Muscle layer of duodenum (tissue), 2 donors: ENCODE measurements at regions not wholly inside any gene's neighbourhood (a gene's known extent, or its start where the extent isn't known, plus 50 kb on each side); places are given as distances from the start of the nearest gene placed in this dataset.
A peak's percentile ranks its signal among the peaks of the same experiment; 100 is the strongest.
"Not testable (repeated sequence)": the region's sequence is repeated elsewhere in the genome, so short reads cannot be mapped to it uniquely, and the experiment has no call there.

Source experiments
- H3K27ac ChIP-seq: one replicate; pipeline ENCODE4 v1.7.0; 2013; ENCODE audit warnings: mild to moderate bottlenecking, low read length
- H3K27me3 ChIP-seq: one replicate; pipeline ENCODE4 v1.7.0; 2013; ENCODE audit warnings: low read depth, mild to moderate bottlenecking, control low read depth, low read length
- H3K36me3 ChIP-seq, 2 donors: one replicate each; pipeline ENCODE4 v1.7.0; 2013; ENCODE audit warnings: low read length in 2 of 2, control low read depth in 1 of 2, mild to moderate bottlenecking in 1 of 2; ENCODE audit not compliant: insufficient read depth in 2 of 2, control insufficient read depth in 1 of 2
- H3K4me1 ChIP-seq, 2 donors: one replicate each; pipeline ENCODE4 v1.7.0; 2013; ENCODE audit warnings: low read length in 2 of 2, mild to moderate bottlenecking in 2 of 2, control low read depth in 1 of 2, moderate library complexity in 1 of 2; ENCODE audit not compliant: insufficient read depth in 2 of 2, control insufficient read depth in 1 of 2
- H3K4me3 ChIP-seq, 2 donors: one replicate each; pipeline ENCODE4 v1.7.0; 2013; ENCODE audit warnings: low read length in 2 of 2, low read depth in 1 of 2, mild to moderate bottlenecking in 1 of 2
- H3K9me3 ChIP-seq, 2 donors: one replicate each; pipeline ENCODE4 v1.7.0; 2013; ENCODE audit warnings: low read length in 2 of 2, control low read depth in 1 of 2, mild to moderate bottlenecking in 1 of 2; ENCODE audit not compliant: control insufficient read depth in 1 of 2
- donor health status: healthy.

DNA sequence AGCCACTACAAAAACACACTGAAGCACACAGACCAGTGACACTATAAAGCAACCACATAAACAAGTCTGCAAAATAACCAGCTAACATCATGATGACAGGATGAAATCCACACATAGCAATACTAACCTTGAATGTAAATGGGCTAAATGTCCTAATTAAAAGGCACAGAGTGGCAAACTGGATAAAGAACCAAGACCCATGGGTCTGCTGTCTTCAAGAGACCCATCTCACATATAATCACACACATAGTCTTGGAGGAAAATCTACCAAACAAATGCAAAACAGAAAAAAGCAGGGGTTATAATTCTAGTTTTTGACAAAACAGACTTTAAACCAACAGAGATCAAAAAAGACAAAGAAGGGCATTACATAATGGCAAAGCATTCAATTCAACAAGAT is 144.4 kb downstream of the GASK1B start:
- H3K27me3 ChIP-seq = not testable (repeated sequence)

DNA sequence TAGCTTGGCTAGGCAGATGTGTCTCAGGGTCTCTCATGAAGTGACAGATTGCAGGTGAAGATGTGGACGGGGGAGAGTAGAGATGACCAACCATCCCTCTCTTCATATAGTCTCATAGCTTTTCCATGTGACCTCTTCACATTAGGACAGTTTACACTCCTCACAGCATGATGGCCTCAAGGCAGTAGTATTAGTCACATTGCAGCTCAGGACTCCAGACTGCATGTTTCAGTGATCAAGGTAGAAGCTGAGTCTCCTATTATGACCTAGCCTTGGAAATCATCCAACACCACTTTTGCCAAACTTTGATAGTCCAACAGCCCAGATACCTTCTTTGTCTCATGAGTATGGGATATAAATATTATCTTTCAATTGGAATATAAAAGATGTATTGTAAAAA is 147.7 kb downstream of the GASK1B start:
- H3K4me3 ChIP-seq = no peak overlapping the region
- no peak overlapping the region for H3K27ac ChIP-seq
- peaks cover 0 to 2% of the 10 kb centered on the region in 2 donors for H3K4me1 ChIP-seq
- H3K9me3 ChIP-seq = peaks cover 0 to 15% of the 10 kb centered on the region in 2 donors
- H3K27me3 ChIP-seq = no peaks in the 10 kb centered on the region
- H3K36me3 ChIP-seq = peaks cover 0 to 3% of the 10 kb centered on the region in 2 donors

More for the DNA sequence above, 144.4 kb downstream of the GASK1B start:
- H3K4me1 ChIP-seq, H3K36me3 ChIP-seq, H3K4me3 ChIP-seq, H3K27ac ChIP-seq: not testable (repeated sequence)
- peaks cover 0 to 15% of the 10 kb centered on the region in 2 donors for H3K9me3 ChIP-seq

DNA sequence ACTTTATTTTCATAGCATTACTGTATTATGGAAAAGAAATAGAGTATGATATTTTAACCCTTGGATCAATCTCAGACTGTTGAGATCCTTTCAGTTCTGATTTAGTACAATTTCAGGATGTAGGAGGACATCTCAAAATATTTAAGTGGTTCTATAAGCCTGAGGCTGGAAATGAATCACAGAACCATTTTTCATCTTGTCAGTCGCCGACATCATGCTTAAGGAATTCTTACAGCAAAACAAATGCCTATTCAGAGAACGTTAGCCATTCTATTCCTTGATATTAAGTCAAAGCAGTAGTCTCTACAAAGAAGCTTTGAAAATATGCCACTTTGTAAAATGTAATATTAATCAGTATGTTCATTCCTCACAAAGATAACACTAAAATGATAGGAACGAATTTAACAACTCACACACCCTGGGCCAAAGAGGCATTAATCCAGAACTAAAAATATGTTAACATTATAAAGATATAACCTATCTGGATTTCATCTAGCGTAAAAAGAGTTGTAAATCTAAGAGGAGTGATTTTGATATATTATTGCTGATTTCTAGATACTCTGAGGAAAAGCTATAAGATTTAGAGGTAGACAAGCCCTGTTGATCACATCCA is 152.0 kb downstream of the GASK1B start:
- H3K27ac ChIP-seq = peak overlapping the region; percentile 64

DNA sequence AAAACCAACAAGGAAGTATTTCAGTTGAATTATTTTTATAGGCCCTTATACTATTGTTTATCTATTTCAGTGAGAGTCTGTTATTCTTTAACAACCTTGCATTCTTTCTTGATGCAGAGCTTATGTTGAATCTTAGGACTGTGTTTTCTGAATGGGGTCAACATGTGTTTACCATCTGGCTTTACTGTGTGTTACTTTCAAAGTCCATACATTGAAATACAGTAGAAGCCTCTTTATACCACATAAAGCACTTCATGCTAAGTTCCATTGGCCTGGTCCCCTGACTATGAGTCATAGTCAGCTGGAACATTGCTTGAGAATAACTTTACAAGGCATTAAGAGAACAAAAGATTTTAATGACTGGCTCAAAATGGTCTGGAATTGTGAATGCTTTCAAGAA is 152.6 kb downstream of the GASK1B start:
- Histone ChIP-seq H3K4me1 (peaks cover 6 to 7% of the 10 kb centered on the region in 2 donors), H3K36me3 (peaks cover 0 to 3% of the 10 kb centered on the region in 2 donors), H3K27ac (peak overlapping the region; percentile 64), H3K4me3 (no peak overlapping the region), H3K9me3 (no peaks in the 10 kb centered on the region), H3K27me3 (no peaks in the 10 kb centered on the region)

More for the DNA sequence above, 152.0 kb downstream of the GASK1B start:
- no peaks in the 10 kb centered on the region for H3K9me3 ChIP-seq
- H3K36me3 ChIP-seq = peaks cover 0 to 3% of the 10 kb centered on the region in 2 donors
- peaks cover 6 to 7% of the 10 kb centered on the region in 2 donors for H3K4me1 ChIP-seq
- H3K4me3 ChIP-seq = no peak overlapping the region
- H3K27me3 ChIP-seq = no peaks in the 10 kb centered on the region

DNA sequence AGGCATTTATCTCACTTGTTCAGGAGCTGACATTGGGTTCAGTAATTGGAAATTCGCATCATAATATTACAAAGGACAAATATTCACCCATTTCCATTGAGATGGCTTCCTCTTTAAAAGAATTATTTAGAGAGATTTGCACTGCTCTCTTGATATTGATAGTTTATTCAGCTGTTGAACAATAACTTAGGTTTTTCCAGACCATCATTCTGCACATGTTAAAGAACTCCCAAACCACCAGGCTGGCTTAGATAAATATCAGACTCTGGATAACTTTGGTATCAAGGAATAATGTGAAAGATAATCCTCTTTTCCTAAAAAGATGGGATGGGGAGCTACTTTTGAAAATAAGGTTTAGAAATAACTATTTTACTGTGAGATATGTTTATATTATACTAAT is 154.0 kb downstream of the GASK1B start:
- Histone ChIP-seq H3K9me3 (no peaks in the 10 kb centered on the region), H3K4me1 (peaks cover 6 to 7% of the 10 kb centered on the region in 2 donors), H3K27me3 (no peaks in the 10 kb centered on the region), H3K36me3 (peaks cover 0 to 3% of the 10 kb centered on the region in 2 donors), H3K4me3 (no peak overlapping the region), H3K27ac (no peak overlapping the region)

DNA sequence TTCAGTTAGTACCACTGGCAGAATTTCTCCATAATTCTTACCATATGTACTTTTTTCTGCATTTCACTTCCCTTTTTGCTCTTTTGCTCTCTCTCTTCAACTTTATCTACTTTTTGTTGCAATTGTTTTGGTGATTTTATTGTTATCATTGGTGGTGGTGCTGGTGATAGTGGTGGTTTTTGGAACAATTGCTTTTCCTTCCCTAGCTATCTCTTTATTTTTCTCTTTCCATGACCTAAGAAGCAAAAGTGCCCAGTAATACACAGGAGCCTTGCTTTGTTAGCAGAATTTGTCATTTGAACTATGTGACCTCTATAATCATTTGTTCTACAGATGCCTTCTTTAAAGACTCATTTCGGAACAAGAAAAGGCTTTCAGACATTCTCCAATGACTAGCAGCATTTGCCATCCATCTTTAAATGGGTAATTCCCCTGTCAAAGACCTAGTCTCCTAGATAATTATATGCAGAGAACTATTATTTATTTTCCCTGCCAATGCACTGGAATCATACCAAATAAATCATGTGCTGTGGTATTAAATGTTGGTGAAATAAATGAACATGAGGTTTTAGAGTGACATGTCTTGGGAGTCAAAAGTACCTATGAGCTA is 154.5 kb downstream of the GASK1B start:
- Histone ChIP-seq H3K36me3 (peaks cover 0 to 3% of the 10 kb centered on the region in 2 donors), H3K4me1 (peaks cover 6 to 7% of the 10 kb centered on the region in 2 donors), H3K27me3 (no peaks in the 10 kb centered on the region), H3K9me3 (no peaks in the 10 kb centered on the region), H3K27ac (no peak overlapping the region), H3K4me3 (no peak overlapping the region)

DNA sequence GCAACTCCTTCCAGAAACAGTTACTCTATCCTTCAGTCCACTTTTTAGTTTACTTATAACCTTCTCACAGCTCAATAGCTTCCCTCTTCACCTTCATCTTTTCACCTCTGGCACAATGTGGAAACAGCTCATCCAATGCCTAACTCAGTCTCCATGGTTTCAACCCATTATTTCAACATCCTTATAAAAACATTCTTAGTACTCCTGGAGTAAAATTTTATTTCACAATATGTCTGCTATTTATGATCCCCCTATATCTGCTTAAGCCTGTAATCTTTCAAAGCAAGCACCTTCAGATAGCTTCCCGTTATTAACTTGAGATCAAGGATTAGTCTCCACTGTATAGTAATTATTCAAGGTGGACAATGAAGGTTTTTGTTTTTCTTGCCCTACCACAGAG is 156.3 kb downstream of the GASK1B start:
- Histone ChIP-seq H3K4me3 (no peak overlapping the region), H3K27me3 (no peaks in the 10 kb centered on the region), H3K36me3 (peaks cover 0 to 3% of the 10 kb centered on the region in 2 donors), H3K9me3 (no peaks in the 10 kb centered on the region), H3K4me1 (peaks cover 6 to 7% of the 10 kb centered on the region in 2 donors), H3K27ac (no peak overlapping the region)

DNA sequence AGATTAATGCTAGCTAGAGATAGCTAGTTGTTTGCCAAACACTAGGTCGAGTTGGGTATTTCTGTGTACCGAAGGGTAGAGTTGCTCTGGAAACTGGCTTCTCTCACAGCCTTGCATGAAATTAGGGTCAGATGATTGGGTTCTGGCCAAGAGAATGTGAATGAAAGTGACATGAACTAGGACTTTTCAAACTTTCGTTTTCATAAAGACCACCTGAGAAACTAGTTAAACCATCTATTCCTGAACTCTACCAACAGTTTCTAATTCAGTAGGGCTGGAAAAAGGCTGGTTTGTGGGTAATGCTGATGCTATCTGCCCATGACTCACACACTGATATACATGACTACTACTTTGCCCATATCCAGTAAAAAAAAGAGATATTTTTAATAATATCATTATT is 157.6 kb downstream of the GASK1B start:
- Histone ChIP-seq H3K36me3 (no peaks in the 10 kb centered on the region), H3K9me3 (no peaks in the 10 kb centered on the region), H3K27ac (no peak overlapping the region), H3K4me3 (no peak overlapping the region), H3K4me1 (peaks cover 4 to 7% of the 10 kb centered on the region in 2 donors), H3K27me3 (no peaks in the 10 kb centered on the region)

DNA sequence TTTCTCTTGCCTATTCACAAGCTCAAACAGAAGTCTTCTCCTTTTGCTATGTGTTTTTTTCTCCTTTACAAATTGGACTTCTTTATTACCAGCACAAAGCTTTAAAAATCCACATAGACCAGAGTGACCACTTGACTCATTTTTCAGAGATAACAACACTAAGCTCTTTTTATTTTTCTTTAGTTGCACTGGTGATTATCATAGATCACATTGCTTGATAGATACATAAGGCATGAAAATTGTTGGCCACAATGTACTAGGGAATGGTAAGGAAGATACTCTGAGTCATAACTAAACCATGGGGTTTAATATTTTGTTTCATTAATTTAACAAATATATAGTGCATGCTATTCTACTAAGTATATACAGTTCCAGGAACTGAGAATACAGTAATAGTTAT is 159.0 kb downstream of the GASK1B start:
- Histone ChIP-seq H3K36me3 (no peaks in the 10 kb centered on the region), H3K4me3 (no peak overlapping the region), H3K27ac (no peak overlapping the region), H3K27me3 (no peaks in the 10 kb centered on the region), H3K9me3 (no peaks in the 10 kb centered on the region), H3K4me1 (peaks cover 0 to 4% of the 10 kb centered on the region in 2 donors)

DNA sequence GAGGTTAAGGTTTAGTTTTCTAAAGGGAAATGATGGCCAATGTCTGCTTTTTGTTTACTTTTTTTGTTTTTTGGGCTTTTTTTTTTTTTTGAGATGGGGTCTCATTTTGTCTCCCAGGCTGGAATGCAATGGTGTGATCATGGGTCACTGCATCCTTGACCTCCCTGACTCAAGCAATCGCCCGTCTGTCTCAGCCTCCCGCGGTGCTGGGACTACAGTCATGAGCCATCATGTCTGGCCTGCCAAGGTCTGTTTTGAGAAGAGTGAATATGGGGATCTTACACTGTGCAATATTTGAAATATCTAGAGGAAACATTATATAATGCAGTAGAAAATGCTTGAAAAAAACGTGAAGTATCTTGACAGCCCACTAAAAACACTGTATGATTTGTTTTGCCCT is 162.5 kb downstream of the GASK1B start:
- Histone ChIP-seq H3K9me3 (no peaks in the 10 kb centered on the region), H3K27me3 (no peaks in the 10 kb centered on the region), H3K27ac (no peak overlapping the region)

DNA sequence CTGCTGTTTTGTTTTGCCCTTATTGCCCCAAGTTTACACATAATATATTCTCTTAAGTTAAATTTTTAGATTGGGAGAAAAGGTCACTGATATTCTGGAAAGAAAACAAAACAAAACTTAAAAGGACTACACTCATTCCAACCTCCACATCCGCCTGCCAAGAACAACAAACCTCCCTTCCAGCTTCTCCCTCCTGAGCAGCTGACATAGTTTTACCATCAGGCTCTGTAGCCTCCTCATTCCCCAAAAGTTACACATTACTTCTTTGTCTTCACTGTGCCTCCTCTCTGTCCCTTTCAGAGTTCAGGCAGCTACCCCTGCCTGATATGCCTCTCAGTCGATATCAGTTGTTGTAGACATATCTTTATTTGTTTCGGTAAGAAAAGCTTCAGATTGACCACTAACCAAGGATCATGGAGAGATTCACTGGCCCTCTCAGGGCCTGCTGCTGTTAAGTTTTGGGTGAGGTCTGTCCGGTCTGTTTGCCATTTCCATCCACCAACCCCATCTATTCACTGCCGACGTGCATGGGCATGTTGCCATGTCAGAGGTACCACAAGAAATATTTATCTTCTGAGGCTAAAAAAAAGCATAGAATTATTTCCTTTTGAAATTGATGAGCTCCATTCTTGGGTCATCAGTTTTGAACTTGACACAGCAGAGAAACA is 164.1 kb downstream of the GASK1B start:
- no peak overlapping the region for H3K27ac ChIP-seq

More for the DNA sequence above, 162.5 kb downstream of the GASK1B start:
- no peaks in the 10 kb centered on the region for H3K36me3 ChIP-seq
- H3K4me3 ChIP-seq = no peak overlapping the region
- H3K4me1 ChIP-seq = peaks cover 0 to 9% of the 10 kb centered on the region in 2 donors

More for the DNA sequence above, 164.1 kb downstream of the GASK1B start:
- H3K4me1 ChIP-seq = peaks cover 0 to 14% of the 10 kb centered on the region in 2 donors
- no peaks in the 10 kb centered on the region for H3K9me3 ChIP-seq
- H3K4me3 ChIP-seq = no peak overlapping the region
- no peaks in the 10 kb centered on the region for H3K27me3 ChIP-seq
- no peaks in the 10 kb centered on the region for H3K36me3 ChIP-seq
